Thoracic aorta (tissue), 2 donors: ENCODE measurements at regions not wholly inside any gene's neighbourhood (a gene's known extent, or its start where the extent isn't known, plus 50 kb on each side); places are given as distances from the start of the nearest gene placed in this dataset.
"Not testable (repeated sequence)": the region's sequence is repeated elsewhere in the genome, so short reads cannot be mapped to it uniquely, and the experiment has no call there.

Experiments used
- ATAC-seq: fragments of 150-250 bp; one replicate; pipeline ENCODE4 v1.8.0; 2017; ENCODE audit warnings: low read depth; ENCODE audit not compliant: insufficient number of reproducible peaks, low FRiP score
- DNase-seq: peaks from one replicate; pipeline ENCODE4 v3.0.0-alpha.2; 2020; ENCODE audit warnings: low spot score
- H3K27ac ChIP-seq, 2 donors: fragments of 200-600 bp; sonication (generic); 1 replicate in 1 of 2; 2 replicates in 1 of 2; pipeline ENCODE4 v1.5.1; 2016; ENCODE audit warnings: mild to moderate bottlenecking in 2 of 2, moderate library complexity in 2 of 2
- H3K27me3 ChIP-seq: fragments of 200-600 bp; sonication (generic); replicated peaks from 2 replicates; pipeline ENCODE4 v1.6.0; 2016; ENCODE audit warnings: mild to moderate bottlenecking; ENCODE audit not compliant: insufficient read depth
- H3K36me3 ChIP-seq: fragments of 200-600 bp; sonication (generic); one replicate; pipeline ENCODE4 v1.5.1; 2016
- H3K4me1 ChIP-seq, 2 donors: fragments of 200-600 bp; sonication (generic); 1 replicate in 1 of 2; 2 replicates in 1 of 2; pipeline versions ENCODE4 v1.5.1 to v1.6.0; 2016; ENCODE audit warnings: low read depth in 2 of 2, mild to moderate bottlenecking in 1 of 2; ENCODE audit not compliant: control insufficient read depth in 1 of 2
- H3K4me3 ChIP-seq: fragments of 200-600 bp; sonication (generic); 2 replicates; pipeline ENCODE4 v1.5.1; 2016; ENCODE audit warnings: mild to moderate bottlenecking
- H3K9me3 ChIP-seq: fragments of 200-600 bp; sonication (generic); 2 replicates; pipeline ENCODE4 v1.5.1; 2016
- CTCF ChIP-seq: fragments of 200-600 bp; sonication (generic); IDR thresholded peaks from one replicate; pipeline ENCODE4 v1.5.1; 2019; ENCODE audit warnings: antibody characterized with exemption

DNA sequence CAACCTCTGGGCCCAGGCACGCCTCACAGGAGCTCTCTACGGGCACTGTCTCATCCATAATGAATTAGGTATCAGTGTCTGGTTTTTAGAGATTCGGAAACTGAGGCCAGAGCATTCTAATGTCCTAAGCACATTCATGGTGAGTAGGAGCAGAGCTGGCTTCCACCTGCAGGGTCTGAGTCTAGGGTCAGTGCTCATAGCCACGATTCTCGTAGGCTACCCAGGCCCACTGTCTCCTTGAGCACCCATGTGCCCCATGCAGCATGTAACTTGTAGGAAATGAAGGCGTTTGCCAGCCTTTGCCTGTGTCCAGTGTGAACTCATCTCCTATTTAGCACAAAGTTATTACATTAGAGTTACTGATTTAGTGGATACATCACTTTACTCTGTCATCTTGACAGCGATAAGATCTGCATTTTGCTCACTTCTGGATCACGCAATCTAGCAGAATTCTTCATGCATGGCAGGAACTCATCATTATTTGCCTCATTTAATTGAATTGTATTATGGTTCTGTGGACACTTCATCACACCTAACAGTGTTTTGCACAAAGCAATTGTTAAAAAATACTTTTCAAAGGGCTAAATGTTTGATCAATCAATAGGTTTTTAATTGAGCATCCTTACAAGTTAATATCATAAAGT, 205.3 kb upstream of the SULF2 start:
- Histone ChIP-seq H3K4me1 (no peaks in the 10 kb centered on the region), H3K9me3 (no peaks in the 10 kb centered on the region), H3K27ac (no peak overlapping the region), H3K27me3 (no peaks in the 10 kb centered on the region), H3K4me3 (no peak overlapping the region), H3K36me3 (no peaks in the 10 kb centered on the region)
- TF ChIP-seq CTCF, result no peak
- ATAC-seq, result no peak
- DNase-seq, result no peak

DNA sequence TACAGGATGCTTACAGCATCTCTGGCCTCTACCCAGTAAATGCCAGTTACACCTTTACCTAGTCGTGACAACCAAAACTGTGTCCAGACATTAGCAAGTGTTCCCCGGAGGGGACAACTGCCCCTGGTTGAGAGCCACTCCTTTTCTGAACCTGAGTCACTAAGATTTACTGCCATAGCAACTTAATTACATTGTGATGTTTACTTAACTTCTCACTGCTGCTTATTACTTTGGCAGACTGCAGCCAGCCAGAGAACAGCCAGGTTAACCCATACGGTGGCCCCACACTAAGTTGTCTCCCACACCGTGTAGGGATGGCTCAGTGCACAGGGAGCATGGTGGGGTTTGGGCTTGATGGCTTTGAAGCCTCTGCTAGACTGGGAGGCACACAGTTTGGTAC, 204.7 kb upstream of the SULF2 start:
- no peak overlapping the region for H3K4me3 ChIP-seq
- ATAC-seq (no peak), DNase-seq (no peak)
- H3K4me1 ChIP-seq, result no peaks in the 10 kb centered on the region
- no peaks in the 10 kb centered on the region for H3K36me3 ChIP-seq
- H3K27ac ChIP-seq, result no peak overlapping the region
- TF ChIP-seq CTCF, result no peak
- no peaks in the 10 kb centered on the region for H3K9me3 ChIP-seq
- no peaks in the 10 kb centered on the region for H3K27me3 ChIP-seq

DNA sequence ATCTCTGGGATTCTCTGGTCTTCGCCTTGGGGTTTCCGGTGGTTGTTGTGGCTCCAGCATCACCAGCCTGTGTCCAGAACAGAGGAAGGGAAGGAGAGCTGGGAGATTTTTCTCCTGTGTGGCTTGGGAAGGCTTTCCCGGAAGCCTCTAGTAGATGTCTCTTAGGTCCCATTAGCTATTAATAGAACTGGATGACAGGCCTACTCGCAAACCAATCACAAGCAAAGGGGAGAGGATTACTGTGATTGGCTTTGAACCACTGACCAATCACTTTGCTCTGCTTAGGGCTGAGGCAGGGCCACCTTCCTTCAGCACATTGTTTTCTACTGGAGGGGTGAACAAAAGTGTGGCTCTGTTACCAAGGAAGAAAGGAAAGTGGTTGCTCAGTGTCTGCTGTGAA, 203.4 kb upstream of the SULF2 start:
- ATAC-seq (no peak), DNase-seq (no peak)
- Histone ChIP-seq H3K4me3 (no peak overlapping the region), H3K27me3 (no peaks in the 10 kb centered on the region), H3K9me3 (no peaks in the 10 kb centered on the region), H3K27ac (no peak overlapping the region), H3K36me3 (no peaks in the 10 kb centered on the region), H3K4me1 (no peaks in the 10 kb centered on the region)
- no peak for TF ChIP-seq CTCF

DNA sequence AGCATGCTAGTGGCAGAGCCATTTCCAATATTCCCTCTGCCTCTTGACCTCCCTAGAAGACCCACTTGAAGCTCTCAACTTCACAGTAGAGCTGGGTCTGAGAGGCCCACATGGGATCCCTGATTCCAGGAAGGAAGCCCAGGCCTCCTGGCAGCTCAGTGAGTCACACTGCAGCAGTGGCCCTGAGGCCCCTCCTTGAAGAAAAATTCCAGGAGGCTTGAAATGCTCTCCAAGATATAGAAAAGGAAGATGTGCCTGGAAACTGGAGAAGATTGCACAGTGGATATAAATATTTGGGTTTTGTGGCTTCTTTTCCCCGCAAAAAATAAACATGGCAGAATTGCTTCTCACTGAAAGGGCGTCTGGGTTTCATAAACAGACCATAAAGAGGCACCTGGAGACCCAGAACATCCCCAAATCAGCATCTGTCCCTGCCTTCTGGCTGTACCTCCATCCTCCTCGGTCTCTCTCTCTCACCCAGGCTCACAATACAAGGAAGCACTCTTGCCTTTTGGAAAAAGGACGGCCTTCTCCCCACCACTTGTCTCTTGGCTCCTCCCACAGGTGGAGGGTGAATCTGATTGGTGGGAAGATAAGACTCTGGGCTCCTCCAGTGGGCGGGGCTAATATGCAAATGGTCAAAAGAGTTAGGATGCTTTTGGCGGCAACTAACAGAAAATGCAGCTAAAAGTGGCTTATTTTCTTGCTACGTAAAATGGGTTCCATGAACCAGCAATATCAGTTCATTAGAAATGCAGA, 200.0 kb upstream of the SULF2 start:
- H3K27me3 ChIP-seq, result no peaks in the 10 kb centered on the region
- H3K4me1 ChIP-seq, result no peaks in the 10 kb centered on the region
- no peak overlapping the region for H3K4me3 ChIP-seq
- H3K9me3 ChIP-seq, result no peaks in the 10 kb centered on the region
- ATAC-seq (no peak), DNase-seq (no peak)
- no peak for TF ChIP-seq CTCF
- no peaks in the 10 kb centered on the region for H3K36me3 ChIP-seq
- no peak overlapping the region for H3K27ac ChIP-seq

DNA sequence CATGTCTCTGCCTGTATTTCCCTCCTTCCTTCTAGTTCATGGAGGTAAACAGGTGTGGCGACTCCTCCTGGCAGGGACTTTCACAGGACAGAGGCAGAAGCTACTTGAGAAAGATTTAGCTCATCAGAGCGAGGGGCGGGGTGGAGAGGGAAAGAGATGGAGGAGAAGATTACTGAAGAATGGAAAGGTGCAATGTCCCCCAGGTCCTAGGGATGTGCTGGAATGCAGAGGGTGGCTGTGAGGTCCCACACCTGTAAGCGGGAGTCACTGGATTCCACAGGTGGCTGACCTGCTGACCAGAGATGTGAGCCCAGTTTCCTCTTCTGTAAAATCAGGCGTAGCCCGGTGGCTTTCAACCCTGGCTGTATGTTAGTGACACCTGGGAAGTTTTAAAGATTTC, 199.2 kb upstream of the SULF2 start:
- DNase-seq (no peak), ATAC-seq (no peak)
- H3K27me3 ChIP-seq, result no peaks in the 10 kb centered on the region
- no peak overlapping the region for H3K27ac ChIP-seq
- H3K4me1 ChIP-seq, result no peaks in the 10 kb centered on the region
- H3K9me3 ChIP-seq, result no peaks in the 10 kb centered on the region
- TF ChIP-seq CTCF, result no peak
- no peaks in the 10 kb centered on the region for H3K36me3 ChIP-seq
- no peak overlapping the region for H3K4me3 ChIP-seq

GRCh38 chr20:47983642-47984041, 198.4 kb upstream of the SULF2 start:
- not testable (repeated sequence) for H3K27me3 ChIP-seq, H3K4me1 ChIP-seq, H3K4me3 ChIP-seq, H3K27ac ChIP-seq, ATAC-seq, DNase-seq, H3K36me3 ChIP-seq, H3K9me3 ChIP-seq
